ENCODE measurements at regions not wholly inside any gene's neighbourhood (a gene's known extent, or its start where the extent isn't known, plus 50 kb on each side); places are given as distances from the start of the nearest gene placed in this dataset.
"Not testable (repeated sequence)": the region's sequence is repeated elsewhere in the genome, so short reads cannot be mapped to it uniquely, and the experiment has no call there.

GRCh38 chr18:1150344-1150743, 245.7 kb downstream of the ADCYAP1 start:
- H3K4me3 ChIP-seq = no peak overlapping the region
- H3K4me1 ChIP-seq = no peaks in the 10 kb centered on the region
- no peaks in the 10 kb centered on the region for H3K27me3 ChIP-seq (ENCODE audit: insufficient read depth in 3 of 3, low read length in 2 of 3)
- H3K36me3 ChIP-seq (ENCODE audit: insufficient read depth in 1 of 2, low read depth in 1 of 2) = no peaks in the 10 kb centered on the region
- no peak overlapping the region for H3K27ac ChIP-seq
- ATAC-seq (no peak), DNase-seq (no peak)
- WGBS, 3 donors = 51 to 57% (median 52%) methylated on average over 2 of the region's 2 CpGs
- intact Hi-C loops (cut with DNase I) = no loop called here
- TF ChIP-seq, protein P1, sequence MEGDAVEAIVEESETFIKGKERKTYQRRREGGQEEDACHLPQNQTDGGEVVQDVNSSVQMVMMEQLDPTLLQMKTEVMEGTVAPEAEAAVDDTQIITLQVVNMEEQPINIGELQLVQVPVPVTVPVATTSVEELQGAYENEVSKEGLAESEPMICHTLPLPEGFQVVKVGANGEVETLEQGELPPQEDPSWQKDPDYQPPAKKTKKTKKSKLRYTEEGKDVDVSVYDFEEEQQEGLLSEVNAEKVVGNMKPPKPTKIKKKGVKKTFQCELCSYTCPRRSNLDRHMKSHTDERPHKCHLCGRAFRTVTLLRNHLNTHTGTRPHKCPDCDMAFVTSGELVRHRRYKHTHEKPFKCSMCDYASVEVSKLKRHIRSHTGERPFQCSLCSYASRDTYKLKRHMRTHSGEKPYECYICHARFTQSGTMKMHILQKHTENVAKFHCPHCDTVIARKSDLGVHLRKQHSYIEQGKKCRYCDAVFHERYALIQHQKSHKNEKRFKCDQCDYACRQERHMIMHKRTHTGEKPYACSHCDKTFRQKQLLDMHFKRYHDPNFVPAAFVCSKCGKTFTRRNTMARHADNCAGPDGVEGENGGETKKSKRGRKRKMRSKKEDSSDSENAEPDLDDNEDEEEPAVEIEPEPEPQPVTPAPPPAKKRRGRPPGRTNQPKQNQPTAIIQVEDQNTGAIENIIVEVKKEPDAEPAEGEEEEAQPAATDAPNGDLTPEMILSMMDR (IDR thresholded peaks at IDR 0.05) = no peak
- H3K9me3 ChIP-seq = no peaks in the 10 kb centered on the region

- 54 to 55% (median 54%) methylated on average over 2 of the region's 2 CpGs for WGBS, 3 donors
- ATAC-seq; H3K36me3 ChIP-seq (ENCODE audit: insufficient read depth in 1 of 2, low read depth in 1 of 2); H3K9me3 ChIP-seq; H3K27me3 ChIP-seq (ENCODE audit: insufficient read depth in 3 of 3, low read length in 2 of 3); H3K4me3 ChIP-seq; H3K27ac ChIP-seq; H3K4me1 ChIP-seq; intact Hi-C loops (cut with DNase I); DNase-seq: not testable (repeated sequence)
These were observed 248.3 kb downstream of the ADCYAP1 start for GRCh38 chr18:1152958-1153357.

- ATAC-seq = no peak
- TF ChIP-seq, protein P1 (IDR thresholded peaks at IDR 0.05) = no peak
- intact Hi-C loops (cut with DNase I) = no loop called here
These were observed 268.9 kb downstream of the ADCYAP1 start for GRCh38 chr18:1173593-1173992.

DNA sequence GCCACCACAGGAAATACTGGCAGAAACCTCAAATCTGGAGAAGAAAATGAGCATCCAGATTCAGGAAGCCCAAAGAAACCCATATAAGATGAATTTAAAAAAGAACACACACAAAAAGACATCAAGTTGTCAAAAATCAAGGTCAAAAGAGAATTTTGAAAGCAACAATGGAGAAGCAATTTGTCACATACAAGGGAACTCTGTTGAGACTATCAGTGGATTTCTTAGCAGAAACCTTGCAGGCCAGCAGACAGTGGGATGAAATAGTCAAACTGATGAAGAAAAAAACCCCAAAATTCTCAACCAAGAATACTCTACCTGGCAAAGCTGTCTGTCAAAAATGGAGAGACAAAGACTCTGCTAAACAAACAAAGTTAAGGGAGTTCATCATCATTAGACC, 272.6 kb downstream of the ADCYAP1 start:
- intact Hi-C loops (cut with DNase I) = no loop called here
- no peak overlapping the region for H3K4me3 ChIP-seq
- ATAC-seq (no peak), DNase-seq (no peak)
- TF ChIP-seq, protein P1 (IDR thresholded peaks at IDR 0.05) = no peak
- H3K27ac ChIP-seq = no peak overlapping the region
- peaks cover 6% of the 10 kb centered on the region for H3K9me3 ChIP-seq
- no peaks in the 10 kb centered on the region for H3K36me3 ChIP-seq (ENCODE audit: insufficient read depth in 1 of 2, low read depth in 1 of 2)
- no peaks in the 10 kb centered on the region for H3K4me1 ChIP-seq
- no peaks in the 10 kb centered on the region for H3K27me3 ChIP-seq (ENCODE audit: insufficient read depth in 3 of 3, low read length in 2 of 3)

More at GRCh38 chr18:1173593-1173992, 268.9 kb downstream of the ADCYAP1 start:
- Histone ChIP-seq H3K4me1 (no peaks in the 10 kb centered on the region), H3K27me3 (ENCODE audit: insufficient read depth in 3 of 3, low read length in 2 of 3) (no peaks in the 10 kb centered on the region), H3K27ac (no peak overlapping the region), H3K9me3 (peaks cover 6% of the 10 kb centered on the region), H3K36me3 (ENCODE audit: insufficient read depth in 1 of 2, low read depth in 1 of 2) (no peaks in the 10 kb centered on the region), H3K4me3 (no peak overlapping the region)
- WGBS, 3 donors = 73 to 77% (median 73%) methylated on average over 4 of the region's 4 CpGs
- DNase-seq = no peak

DNA sequence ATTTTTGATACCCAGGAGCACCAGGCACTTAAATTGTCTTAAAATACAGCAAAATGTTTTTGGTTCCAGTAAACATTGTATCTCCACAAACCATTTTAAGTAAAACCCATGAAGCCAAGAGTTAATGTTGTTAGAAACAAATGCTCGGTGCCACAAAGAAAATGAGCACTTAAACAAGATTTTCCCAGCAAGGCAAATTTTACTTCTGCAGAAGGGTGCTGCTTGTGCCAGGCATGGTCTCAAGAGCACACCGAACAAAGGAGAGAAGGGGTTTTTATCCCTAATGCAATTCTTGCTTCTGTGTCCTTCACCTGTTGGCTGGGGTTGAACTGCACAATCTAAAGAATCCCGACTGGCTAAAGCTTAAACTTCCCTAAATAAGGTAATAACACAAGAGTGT, 286.7 kb downstream of the ADCYAP1 start:
- no peak for DNase-seq
- H3K9me3 ChIP-seq = no peaks in the 10 kb centered on the region
- intact Hi-C loops (cut with DNase I) = no loop called here
- ATAC-seq = no peak
- no peaks in the 10 kb centered on the region for H3K4me1 ChIP-seq
- WGBS, 3 donors = 74 to 79% (median 74%) methylated on average over 3 of the region's 3 CpGs
- H3K27me3 ChIP-seq (ENCODE audit: insufficient read depth in 3 of 3, low read length in 2 of 3) = no peaks in the 10 kb centered on the region
- H3K36me3 ChIP-seq (ENCODE audit: insufficient read depth in 1 of 2, low read depth in 1 of 2) = no peaks in the 10 kb centered on the region
- no peak overlapping the region for H3K27ac ChIP-seq
- H3K4me3 ChIP-seq = no peak overlapping the region
- TF ChIP-seq, protein P1 (IDR thresholded peaks at IDR 0.05) = no peak
